GM21390 (cell line): ENCODE measurements at regions not wholly inside any gene's neighbourhood (a gene's known extent, or its start where the extent isn't known, plus 50 kb on each side); places are given as distances from the start of the nearest gene placed in this dataset.

ENCODE experiments used
- ATAC-seq: cut with Tn5 transposase; IDR thresholded peaks from one replicate; pipeline ENCODE4 v1.9.1; 2021; ENCODE audit not compliant: unreplicated experiment

- no peak for ATAC-seq
Measured at GRCh38 chr6:113796038-113796437, 61.1 kb upstream of the MARCKS start.

- no peak for ATAC-seq
Measured at GRCh38 chr6:113802779-113803178, 54.4 kb upstream of the MARCKS start.

- ATAC-seq: peak; percentile 92
Measured at GRCh38 chr6:113805173-113805790, 51.9 kb upstream of the MARCKS start.

GRCh38 chr6:113805811-113806495 lies 51.2 kb upstream of the MARCKS start:
- ATAC-seq: no peak
